ENCODE measurements at regions not wholly inside any gene's neighbourhood (a gene's known extent, or its start where the extent isn't known, plus 50 kb on each side); places are given as distances from the start of the nearest gene placed in this dataset.

DNA sequence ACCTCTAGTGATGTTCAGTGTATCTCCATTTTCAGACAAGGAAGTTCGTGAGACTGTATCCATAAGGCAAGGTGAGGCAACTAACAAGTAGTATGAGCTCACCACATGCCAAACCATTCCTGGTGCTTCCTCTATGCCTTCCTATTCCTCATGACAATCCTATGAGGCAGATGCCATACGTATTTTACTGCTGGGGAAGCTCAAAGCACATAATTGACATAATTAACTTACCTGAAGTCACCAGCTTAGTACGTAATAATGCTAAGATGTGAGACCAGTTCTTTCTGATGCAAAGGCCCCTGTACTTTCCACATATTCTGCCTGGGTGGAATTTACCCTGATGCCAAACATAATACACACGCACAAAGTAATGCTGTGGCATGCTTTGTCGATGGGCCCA is 83.6 kb upstream of the NFIA start:
- TF ChIP-seq CTCF (IDR thresholded peaks at IDR 0.05), result no peak
- no peak for TF ChIP-seq ZFX (IDR thresholded peaks at IDR 0.05; ENCODE audit: borderline replicate concordance)
